ENCODE measurements at regions not wholly inside any gene's neighbourhood (a gene's known extent, or its start where the extent isn't known, plus 50 kb on each side); places are given as distances from the start of the nearest gene placed in this dataset.
A peak's percentile ranks its signal among the peaks of the same experiment; 100 is the strongest.

DNA sequence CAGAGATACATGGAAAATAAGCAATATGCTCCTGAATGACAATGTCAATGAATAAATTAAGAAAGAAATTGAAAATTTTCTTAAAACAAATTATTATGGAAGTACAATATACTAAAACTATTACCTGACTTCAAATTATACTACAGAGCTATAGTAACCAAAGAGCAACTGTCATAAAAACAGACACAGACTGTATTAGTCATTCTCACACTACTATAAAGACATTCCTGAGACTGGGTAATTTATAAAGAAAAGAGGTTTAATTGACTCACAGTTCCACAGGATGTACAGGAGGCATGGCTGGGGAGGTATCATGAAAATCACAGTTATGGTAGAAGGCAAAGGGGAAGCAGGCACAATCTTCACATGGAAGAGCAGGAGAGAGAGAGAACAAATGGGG, 60.0 kb upstream of the CYSLTR1 start:
- Histone ChIP-seq H3K9ac (ENCODE audit: insufficient read depth in 1 of 2, low read length in 2 of 2) (no peak overlapping the region), H3K27me3 (ENCODE audit: control insufficient read depth in 3 of 3, insufficient read depth in 3 of 3, low read length in 2 of 3) (no peaks in the 10 kb centered on the region)
- no peak for ATAC-seq (ENCODE audit: insufficient read depth, low FRiP score)

DNA sequence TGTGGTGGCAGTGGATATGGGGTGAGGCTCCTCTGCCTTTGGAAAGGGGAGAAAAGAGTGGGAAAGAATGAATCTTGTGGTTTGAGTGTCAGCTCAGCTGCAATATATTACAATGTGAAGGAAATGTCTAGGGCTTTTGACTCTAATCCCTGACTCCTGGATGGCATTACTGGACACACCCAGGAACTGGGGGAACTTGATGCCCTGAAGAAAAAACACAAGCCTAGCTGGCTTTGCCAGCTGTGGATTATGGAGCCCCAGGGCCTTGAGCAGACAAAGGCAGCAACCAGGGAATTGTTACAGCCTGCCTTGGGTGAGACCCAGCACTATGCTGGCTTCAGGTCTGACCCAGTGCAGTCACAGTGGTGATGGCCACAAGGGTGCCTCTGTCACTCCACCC, 57.1 kb upstream of the CYSLTR1 start:
- Histone ChIP-seq H3K36me3 (ENCODE audit: control insufficient read depth in 4 of 4, insufficient read depth in 4 of 4, low read length in 4 of 4) (no peaks in the 10 kb centered on the region), H3K27me3 (ENCODE audit: control insufficient read depth in 3 of 3, insufficient read depth in 3 of 3, low read length in 2 of 3) (no peaks in the 10 kb centered on the region), H3K4me3 (no peak overlapping the region), H3K27ac (ENCODE audit: low read depth in 1 of 2, low read length in 1 of 2) (no peak overlapping the region), H3K9me3 (ENCODE audit: control insufficient read depth in 4 of 4, insufficient read depth in 3 of 4, low read length in 3 of 4) (peaks cover 0 to 7% (median 3%) of the 10 kb centered on the region in 4 donors), H3K4me1 (ENCODE audit: control insufficient read depth in 5 of 5, insufficient read depth in 5 of 5, low read length in 5 of 5) (no peaks in the 10 kb centered on the region), H3K9ac (ENCODE audit: insufficient read depth in 1 of 2, low read length in 2 of 2) (no peak overlapping the region)
- TF ChIP-seq, protein P1, sequence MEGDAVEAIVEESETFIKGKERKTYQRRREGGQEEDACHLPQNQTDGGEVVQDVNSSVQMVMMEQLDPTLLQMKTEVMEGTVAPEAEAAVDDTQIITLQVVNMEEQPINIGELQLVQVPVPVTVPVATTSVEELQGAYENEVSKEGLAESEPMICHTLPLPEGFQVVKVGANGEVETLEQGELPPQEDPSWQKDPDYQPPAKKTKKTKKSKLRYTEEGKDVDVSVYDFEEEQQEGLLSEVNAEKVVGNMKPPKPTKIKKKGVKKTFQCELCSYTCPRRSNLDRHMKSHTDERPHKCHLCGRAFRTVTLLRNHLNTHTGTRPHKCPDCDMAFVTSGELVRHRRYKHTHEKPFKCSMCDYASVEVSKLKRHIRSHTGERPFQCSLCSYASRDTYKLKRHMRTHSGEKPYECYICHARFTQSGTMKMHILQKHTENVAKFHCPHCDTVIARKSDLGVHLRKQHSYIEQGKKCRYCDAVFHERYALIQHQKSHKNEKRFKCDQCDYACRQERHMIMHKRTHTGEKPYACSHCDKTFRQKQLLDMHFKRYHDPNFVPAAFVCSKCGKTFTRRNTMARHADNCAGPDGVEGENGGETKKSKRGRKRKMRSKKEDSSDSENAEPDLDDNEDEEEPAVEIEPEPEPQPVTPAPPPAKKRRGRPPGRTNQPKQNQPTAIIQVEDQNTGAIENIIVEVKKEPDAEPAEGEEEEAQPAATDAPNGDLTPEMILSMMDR (IDR thresholded peaks at IDR 0.05; ENCODE audit: control extremely low read depth, extremely low read depth) = no peak
- no peak for ATAC-seq (ENCODE audit: insufficient read depth, low FRiP score)
- no peak for DNase-seq

More for the DNA sequence above, 60.0 kb upstream of the CYSLTR1 start:
- Histone ChIP-seq H3K27ac (ENCODE audit: low read depth in 1 of 2, low read length in 1 of 2) (no peak overlapping the region), H3K4me3 (no peak overlapping the region), H3K36me3 (ENCODE audit: control insufficient read depth in 4 of 4, insufficient read depth in 4 of 4, low read length in 4 of 4) (no peaks in the 10 kb centered on the region), H3K9me3 (ENCODE audit: control insufficient read depth in 4 of 4, insufficient read depth in 3 of 4, low read length in 3 of 4) (peaks cover 0 to 7% (median 3%) of the 10 kb centered on the region in 4 donors), H3K4me1 (ENCODE audit: control insufficient read depth in 5 of 5, insufficient read depth in 5 of 5, low read length in 5 of 5) (no peaks in the 10 kb centered on the region)
- DNase-seq = no peak
- TF ChIP-seq, protein P1 (IDR thresholded peaks at IDR 0.05; ENCODE audit: control extremely low read depth, extremely low read depth) = no peak

DNA sequence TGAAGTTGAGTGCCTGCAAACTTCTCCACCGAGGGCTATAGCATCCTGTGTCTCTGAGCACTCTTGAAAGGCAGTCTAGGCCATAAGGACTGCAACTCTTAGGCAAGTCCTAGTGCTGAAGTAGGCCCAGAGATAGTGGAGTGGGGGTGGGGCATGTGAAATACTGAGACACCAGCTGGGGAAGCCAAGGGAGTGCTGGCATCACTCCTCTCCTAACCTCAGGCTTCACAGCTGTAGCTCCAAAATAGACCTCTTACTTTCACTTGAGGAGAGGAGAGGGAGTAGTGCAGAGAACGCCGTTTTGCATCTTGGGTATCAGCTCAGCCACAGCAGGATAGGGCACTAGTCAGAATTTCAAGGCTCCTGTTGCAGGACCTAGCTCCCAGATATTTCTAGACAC, 56.2 kb upstream of the CYSLTR1 start:
- Histone ChIP-seq H3K9me3 (ENCODE audit: control insufficient read depth in 4 of 4, insufficient read depth in 3 of 4, low read length in 3 of 4) (peaks cover 0 to 6% (median 3%) of the 10 kb centered on the region in 4 donors), H3K27me3 (ENCODE audit: control insufficient read depth in 3 of 3, insufficient read depth in 3 of 3, low read length in 2 of 3) (no peaks in the 10 kb centered on the region), H3K9ac (ENCODE audit: insufficient read depth in 1 of 2, low read length in 2 of 2) (no peak overlapping the region), H3K36me3 (ENCODE audit: control insufficient read depth in 4 of 4, insufficient read depth in 4 of 4, low read length in 4 of 4) (no peaks in the 10 kb centered on the region), H3K27ac (ENCODE audit: low read depth in 1 of 2, low read length in 1 of 2) (no peak overlapping the region), H3K4me1 (ENCODE audit: control insufficient read depth in 5 of 5, insufficient read depth in 5 of 5, low read length in 5 of 5) (no peaks in the 10 kb centered on the region), H3K4me3 (no peak overlapping the region)
- WGBS, 2 donors = 71 to 79% methylated on average over 3 of the region's 3 CpGs
- DNase-seq (no peak), ATAC-seq (ENCODE audit: insufficient read depth, low FRiP score) (no peak)
- TF ChIP-seq, protein P1 (IDR thresholded peaks at IDR 0.05; ENCODE audit: control extremely low read depth, extremely low read depth) = no peak

DNA sequence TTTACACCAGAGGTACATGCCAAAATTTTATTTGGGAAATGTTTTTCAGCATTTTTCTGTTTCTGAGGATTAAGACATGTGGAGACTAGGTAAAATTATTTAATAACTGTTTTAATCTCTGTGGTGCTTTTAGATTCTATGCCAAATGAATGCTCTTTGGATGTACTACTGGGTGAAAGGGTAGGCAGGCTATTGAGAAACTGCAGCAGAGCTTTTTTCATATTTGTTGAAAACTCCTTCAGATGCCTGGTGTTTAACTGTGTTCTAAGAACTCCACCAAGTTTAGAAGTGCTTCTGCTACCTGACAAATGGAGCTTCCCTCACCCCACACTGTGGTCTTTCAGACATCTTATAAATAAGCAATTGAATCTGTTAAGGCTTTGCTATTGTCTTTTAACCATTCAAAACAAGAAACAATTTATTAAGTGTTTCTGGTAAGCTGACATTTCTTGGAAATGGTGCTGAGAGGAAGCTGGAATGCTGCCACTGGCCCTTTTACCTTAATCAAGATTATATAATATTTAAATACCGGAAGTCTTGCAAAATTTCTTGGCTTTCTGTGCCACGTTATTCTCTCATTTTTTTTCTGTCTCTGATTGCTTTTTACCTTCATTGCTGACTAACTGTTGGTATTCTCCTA, 51.2 kb upstream of the CYSLTR1 start:
- H3K27ac ChIP-seq (ENCODE audit: low read depth in 1 of 2, low read length in 1 of 2) = no peak overlapping the region
- no peaks in the 10 kb centered on the region for H3K4me1 ChIP-seq (ENCODE audit: control insufficient read depth in 5 of 5, insufficient read depth in 5 of 5, low read length in 5 of 5)
- no peak overlapping the region for H3K9ac ChIP-seq (ENCODE audit: insufficient read depth in 1 of 2, low read length in 2 of 2)
- ATAC-seq (ENCODE audit: insufficient read depth, low FRiP score) (no peak), DNase-seq (peak in 1 of 3 donors; percentile 1)
- H3K4me3 ChIP-seq = no peak overlapping the region
- WGBS, 2 donors = 0 to 8% methylated on average over 2 of the region's 2 CpGs
- H3K36me3 ChIP-seq (ENCODE audit: control insufficient read depth in 4 of 4, insufficient read depth in 4 of 4, low read length in 4 of 4) = no peaks in the 10 kb centered on the region
- TF ChIP-seq, protein P1 (IDR thresholded peaks at IDR 0.05; ENCODE audit: control extremely low read depth, extremely low read depth) = no peak
- no peaks in the 10 kb centered on the region for H3K27me3 ChIP-seq (ENCODE audit: control insufficient read depth in 3 of 3, insufficient read depth in 3 of 3, low read length in 2 of 3)
- H3K9me3 ChIP-seq (ENCODE audit: control insufficient read depth in 4 of 4, insufficient read depth in 3 of 4, low read length in 3 of 4) = no peaks in the 10 kb centered on the region
